GM12878 (cell line): ENCODE measurements at regions not wholly inside any gene's neighbourhood (a gene's known extent, or its start where the extent isn't known, plus 50 kb on each side); places are given as distances from the start of the nearest gene placed in this dataset.

Experiments used
- ATAC-seq: fragments of 200-7000 bp; cut with Tn5 transposase; 3 replicates; pipeline ENCODE4 v1.9.1; 2020; ENCODE audit warnings: mild to moderate bottlenecking, moderate library complexity
- BruUV-seq: library from RNA; stranded (reverse); fragments of 400-500 nt; replicated peaks from 2 replicates; lab custom pipeline; 2021; lab: Mats Ljungman, UMichigan
- CTCF ChIA-PET: fragments of 300-600 bp; sonication (Branson Sonifier 250); formaldehyde crosslinking; extraction: SDS; loops from one replicate; lab custom pipeline; 2021; ENCODE audit warnings: inconsistent platforms; lab: Yijun Ruan, JAX
- POLR2A ChIA-PET: fragments of 350-600 bp; formaldehyde crosslinking; extraction: SDS; loops from one replicate; lab custom pipeline; 2021; ENCODE audit warnings: inconsistent platforms; lab: Charles Lee
- RAD21 ChIA-PET: fragments of 300-600 bp; sonication (Branson Sonifier 250); formaldehyde crosslinking; loops from one replicate; lab custom pipeline; 2023; ENCODE audit warnings: antibody characterized with exemption; ENCODE audit not compliant: unreplicated experiment; lab: Charles Lee
- SMC1A ChIA-PET: fragments of 300-600 bp; sonication (Branson Sonifier 250); formaldehyde crosslinking; loops from one replicate; lab custom pipeline; 2023; ENCODE audit not compliant: unreplicated experiment, uncharacterized antibody; lab: Charles Lee
- DNase-seq: peaks from one replicate; pipeline ENCODE4 v3.0.0-alpha.2; 2011; ENCODE audit warnings: low read depth, low spot score
- FAIRE-seq: peaks from 3 replicates; lab custom pipeline; 2011; peaks lifted over from hg19 to GRCh38; lab: Jason Lieb, UNC
- H2AFZ ChIP-seq: 2 replicates; pipeline ENCODE4 v1.6.0; 2011; ENCODE audit warnings: low read depth, low read length, control low read depth; ENCODE audit not compliant: control insufficient read depth
- H3K27ac ChIP-seq: 2 replicates; pipeline ENCODE4 v1.5.1; 2011; ENCODE audit warnings: control low read depth; ENCODE audit not compliant: control insufficient read depth, insufficient read depth
- H3K27me3 ChIP-seq, 2 experiments: replicated peaks in 1 of 2; 2 replicates each; pipeline versions ENCODE4 v1.6.0 to v1.6.1; 2011; ENCODE audit warnings: low read length in 1 of 2; ENCODE audit not compliant: control insufficient read depth in 2 of 2, insufficient read depth in 2 of 2
- H3K36me3 ChIP-seq, 2 experiments: 2 replicates each; pipeline ENCODE4 v1.5.1; 2011; ENCODE audit warnings: low read length in 1 of 2; ENCODE audit not compliant: control insufficient read depth in 2 of 2, insufficient read depth in 2 of 2
- H3K4me1 ChIP-seq: 2 replicates; pipeline ENCODE4 v1.6.1; 2011; ENCODE audit warnings: mild to moderate bottlenecking, low read length, moderate library complexity, mixed read lengths; ENCODE audit not compliant: control insufficient read depth, insufficient read depth
- H3K4me2 ChIP-seq: 2 replicates; pipeline ENCODE4 v1.6.0; 2011; ENCODE audit warnings: control low read depth; ENCODE audit not compliant: control insufficient read depth, insufficient read depth
- H3K4me3 ChIP-seq: fragments of 200-600 bp; sonication (generic); 2 replicates; pipeline ENCODE4 v1.5.1; 2016
- H3K79me2 ChIP-seq: 2 replicates; pipeline ENCODE4 v1.6.0; 2011; ENCODE audit warnings: low read length; ENCODE audit not compliant: control insufficient read depth, insufficient read depth
- H3K9ac ChIP-seq: 2 replicates; pipeline ENCODE4 v1.8.0; 2011; ENCODE audit warnings: low read length, control low read depth, mixed read lengths; ENCODE audit not compliant: control insufficient read depth, insufficient read depth
- H3K9me3 ChIP-seq: replicated peaks from 3 replicates; pipeline ENCODE4 v1.5.1; 2011; ENCODE audit warnings: mild to moderate bottlenecking, low read length; ENCODE audit not compliant: control insufficient read depth, insufficient read depth
- H4K20me1 ChIP-seq: 2 replicates; pipeline ENCODE4 v1.6.0; 2011; ENCODE audit not compliant: control insufficient read depth, insufficient read depth
- CBX5 ChIP-seq: sonication (generic); IDR thresholded peaks from 2 replicates; pipeline ENCODE4 v1.6.1; 2016; ENCODE audit warnings: low read depth, moderate library complexity, mild to moderate bottlenecking, inconsistent platforms
- CEBPB ChIP-seq, 2 experiments: fragments of 150-350 bp in 1 of 2; IDR thresholded peaks; 2 replicates each; pipeline ENCODE4 v1.6.1; 2012 to 2014; ENCODE audit warnings: low read depth in 2 of 2, low read length in 2 of 2, borderline replicate concordance in 1 of 2, inconsistent platforms in 1 of 2
- CTCF ChIP-seq, 3 experiments: IDR thresholded peaks in 2 of 3; conservative IDR thresholded peaks in 1 of 3; 2 replicates each; pipeline ENCODE4 v1.5.1; 2011; ENCODE audit warnings: low read depth in 3 of 3, low read length in 3 of 3, mild to moderate bottlenecking in 3 of 3, control low read depth in 2 of 3, moderate library complexity in 2 of 3, inconsistent platforms in 1 of 3, mixed read lengths in 1 of 3; ENCODE audit not compliant: control insufficient read depth in 2 of 3, insufficient read depth in 1 of 3; ENCODE audit errors: extremely low read depth in 1 of 3
- CUX1 ChIP-seq: IDR thresholded peaks from 2 replicates; pipeline ENCODE4 v1.6.1; 2012; ENCODE audit warnings: improper control_type of control experiment, low read depth, low read length; ENCODE audit not compliant: insufficient replicate concordance
- ETV6 ChIP-seq, 2 experiments: fragments of 450-650 bp in 1 of 2; IDR thresholded peaks in 1 of 2; conservative IDR thresholded peaks in 1 of 2; 2 replicates each; pipeline ENCODE4 v1.6.1; 2014; ENCODE audit warnings: antibody characterized with exemption in 1 of 2, borderline replicate concordance in 1 of 2, low read depth in 1 of 2, mild to moderate bottlenecking in 1 of 2, moderate library complexity in 1 of 2
- KLF5 ChIP-seq: fragments of 450-650 bp; IDR thresholded peaks from 2 replicates; pipeline ENCODE4 v1.6.1; 2014; ENCODE audit warnings: mild to moderate bottlenecking; ENCODE audit not compliant: partially characterized antibody
- RAD51 ChIP-seq: fragments of 450-650 bp; IDR thresholded peaks from 2 replicates; pipeline ENCODE4 v1.6.1; 2016; ENCODE audit warnings: moderate library complexity, mild to moderate bottlenecking, inconsistent platforms
- RUNX3 ChIP-seq: IDR thresholded peaks from 2 replicates; pipeline ENCODE4 v1.6.1; 2012; ENCODE audit warnings: low read length, inconsistent platforms
- SMC3 ChIP-seq: IDR thresholded peaks from 2 replicates; pipeline ENCODE4 v1.6.1; 2011; ENCODE audit warnings: low read length, improper control_type of control experiment, borderline replicate concordance
- YY1 ChIP-seq: IDR thresholded peaks from 2 replicates; pipeline ENCODE4 v1.6.1; 2011; ENCODE audit warnings: low read depth, mild to moderate bottlenecking, low read length
- ZNF217 ChIP-seq: fragments of 450-650 bp; IDR thresholded peaks from 2 replicates; pipeline ENCODE4 v1.6.1; 2017; ENCODE audit warnings: antibody characterized with exemption, mild to moderate bottlenecking
- WGBS: methylation state at CpG from one replicate; pipeline ENCODE4 v1.1.6; 2016; ENCODE audit warnings: low lambda C conversion rate; ENCODE audit not compliant: insufficient replicate concordance, insufficient coverage; ENCODE audit errors: missing lambda C conversion rate; 5-methylcytosine and 5-hydroxymethylcytosine counted together
- in situ Hi-C: fragments of 300-500 bp; cut with MboI; formaldehyde crosslinking; loops from 9 replicates; pipeline ENCODE4 v1.14.3; 2018; ENCODE audit warnings: mixed read lengths
- intact Hi-C: fragments of 100-400 bp; cut with micrococcal nuclease; formaldehyde crosslinking; loops from one replicate; pipeline ENCODE4 v1.14.2; 2022; ENCODE audit not compliant: unreplicated experiment

- TF ChIP-seq CUX1 (no peak), CTCF (IDR thresholded peaks at IDR 0.05 in 2 of 3, conservative IDR thresholded peaks at IDR 0.05 in 1 of 3; ENCODE audit: control insufficient read depth in 2 of 3, extremely low read depth in 1 of 3, insufficient read depth in 1 of 3, low read depth in 3 of 3, low read length in 3 of 3) (no peak), CBX5 (no peak), CEBPB (IDR thresholded peaks at IDR 0.05; ENCODE audit: borderline replicate concordance in 1 of 2, low read depth in 2 of 2, low read length in 2 of 2) (no peak)
Measured at GRCh38 chr9:6114424-6114823, 99.0 kb upstream of the RANBP6 start (continued).

- Histone ChIP-seq H3K79me2 (no peaks in the 10 kb centered on the region), H3K9me3 (no peaks in the 10 kb centered on the region; the same call in 2 of the 3 replicates), H4K20me1 (no peaks in the 10 kb centered on the region), H3K4me3 (no peak overlapping the region), H3K36me3 (no peaks in the 10 kb centered on the region), H3K4me2 (no peak overlapping the region), H3K4me1 (no peaks in the 10 kb centered on the region), H3K27me3 (no peaks in the 10 kb centered on the region), H3K27ac (no peak overlapping the region), H3K9ac (no peak overlapping the region), H2AFZ (no peak overlapping the region)
- in situ Hi-C loops (no loop called here), intact Hi-C loops (no loop called here)
- POLR2A ChIA-PET: no interaction called here
- no TSS peak for BruUV-seq
- CTCF ChIA-PET: no interaction called here
- DNase-seq (no peak), FAIRE-seq (no peak), ATAC-seq (no peak)
- RAD21 ChIA-PET: no interaction called here
- SMC1A ChIA-PET: interaction anchor here (1.6 kb wide), 1 partner anchor 192 kb away, joined by 5 read pairs; no protein-coding TSS in a partner anchor
- 22% methylated on average over 6 of the region's 6 CpGs for WGBS
- TF ChIP-seq RAD51 (no peak), ZNF217 (no peak), YY1 (no peak), SMC3 (no peak), RUNX3 (no peak), CBX5 (no peak), KLF5 (no peak), ETV6 (conservative IDR thresholded peaks at IDR 0.05 in 1 of 2, IDR thresholded peaks at IDR 0.05 in 1 of 2; ENCODE audit: borderline replicate concordance in 1 of 2, low read depth in 1 of 2) (no peak)
Measured at GRCh38 chr9:6113819-6114218, 98.4 kb upstream of the RANBP6 start.
